ENCODE measurements at regions not wholly inside any gene's neighbourhood (a gene's known extent, or its start where the extent isn't known, plus 50 kb on each side); places are given as distances from the start of the nearest gene placed in this dataset.

DNA sequence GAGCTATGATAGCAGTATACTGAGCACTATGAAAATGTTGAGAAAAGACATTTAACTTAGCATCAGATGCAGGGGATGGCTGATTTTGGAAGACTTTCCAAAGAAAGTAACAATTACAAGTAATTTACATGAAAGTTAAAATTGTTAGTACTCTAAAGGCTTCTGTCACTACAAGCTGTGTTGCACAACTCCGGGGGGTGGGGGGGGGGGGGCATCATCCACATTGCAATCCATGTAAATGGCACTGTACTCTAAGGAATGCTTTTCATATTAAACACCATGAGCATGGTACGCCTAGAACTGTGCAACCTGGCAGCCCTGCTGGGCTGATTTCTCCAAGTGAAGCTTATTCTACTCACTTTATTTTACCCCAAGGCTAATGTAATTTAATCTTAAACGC lies 363.4 kb downstream of the TMA16 start:
- TF ChIP-seq YY1 (IDR thresholded peaks at IDR 0.05), result no peak
- no peak for TF ChIP-seq EGR1 (IDR thresholded peaks at IDR 0.05; ENCODE audit: low read depth in 2 of 2)
- TF ChIP-seq, protein P1, sequence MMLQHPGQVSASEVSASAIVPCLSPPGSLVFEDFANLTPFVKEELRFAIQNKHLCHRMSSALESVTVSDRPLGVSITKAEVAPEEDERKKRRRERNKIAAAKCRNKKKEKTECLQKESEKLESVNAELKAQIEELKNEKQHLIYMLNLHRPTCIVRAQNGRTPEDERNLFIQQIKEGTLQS (IDR thresholded peaks at IDR 0.05), result no peak
- TF ChIP-seq NR2F2 (IDR thresholded peaks at IDR 0.05), result no peak
- TF ChIP-seq SP1 (IDR thresholded peaks at IDR 0.05), result no peak
- no peak for TF ChIP-seq JUND (IDR thresholded peaks at IDR 0.05)
- TF ChIP-seq, protein P2, sequence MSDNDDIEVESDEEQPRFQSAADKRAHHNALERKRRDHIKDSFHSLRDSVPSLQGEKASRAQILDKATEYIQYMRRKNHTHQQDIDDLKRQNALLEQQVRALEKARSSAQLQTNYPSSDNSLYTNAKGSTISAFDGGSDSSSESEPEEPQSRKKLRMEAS (IDR thresholded peaks at IDR 0.05), result no peak
- TF ChIP-seq RXRA (IDR thresholded peaks at IDR 0.05), result no peak
- TF ChIP-seq, protein P3, sequence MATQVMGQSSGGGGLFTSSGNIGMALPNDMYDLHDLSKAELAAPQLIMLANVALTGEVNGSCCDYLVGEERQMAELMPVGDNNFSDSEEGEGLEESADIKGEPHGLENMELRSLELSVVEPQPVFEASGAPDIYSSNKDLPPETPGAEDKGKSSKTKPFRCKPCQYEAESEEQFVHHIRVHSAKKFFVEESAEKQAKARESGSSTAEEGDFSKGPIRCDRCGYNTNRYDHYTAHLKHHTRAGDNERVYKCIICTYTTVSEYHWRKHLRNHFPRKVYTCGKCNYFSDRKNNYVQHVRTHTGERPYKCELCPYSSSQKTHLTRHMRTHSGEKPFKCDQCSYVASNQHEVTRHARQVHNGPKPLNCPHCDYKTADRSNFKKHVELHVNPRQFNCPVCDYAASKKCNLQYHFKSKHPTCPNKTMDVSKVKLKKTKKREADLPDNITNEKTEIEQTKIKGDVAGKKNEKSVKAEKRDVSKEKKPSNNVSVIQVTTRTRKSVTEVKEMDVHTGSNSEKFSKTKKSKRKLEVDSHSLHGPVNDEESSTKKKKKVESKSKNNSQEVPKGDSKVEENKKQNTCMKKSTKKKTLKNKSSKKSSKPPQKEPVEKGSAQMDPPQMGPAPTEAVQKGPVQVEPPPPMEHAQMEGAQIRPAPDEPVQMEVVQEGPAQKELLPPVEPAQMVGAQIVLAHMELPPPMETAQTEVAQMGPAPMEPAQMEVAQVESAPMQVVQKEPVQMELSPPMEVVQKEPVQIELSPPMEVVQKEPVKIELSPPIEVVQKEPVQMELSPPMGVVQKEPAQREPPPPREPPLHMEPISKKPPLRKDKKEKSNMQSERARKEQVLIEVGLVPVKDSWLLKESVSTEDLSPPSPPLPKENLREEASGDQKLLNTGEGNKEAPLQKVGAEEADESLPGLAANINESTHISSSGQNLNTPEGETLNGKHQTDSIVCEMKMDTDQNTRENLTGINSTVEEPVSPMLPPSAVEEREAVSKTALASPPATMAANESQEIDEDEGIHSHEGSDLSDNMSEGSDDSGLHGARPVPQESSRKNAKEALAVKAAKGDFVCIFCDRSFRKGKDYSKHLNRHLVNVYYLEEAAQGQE (IDR thresholded peaks at IDR 0.05), result no peak
- no peak for TF ChIP-seq FOXA1 (IDR thresholded peaks at IDR 0.05)
- no peak for TF ChIP-seq HNF4A (conservative IDR thresholded peaks at IDR 0.05)
- no peak for DNase-seq (ENCODE audit: low spot score)
- Histone ChIP-seq H3K36me3 (ENCODE audit: control insufficient read depth in 4 of 4, insufficient read depth in 3 of 4, low read depth in 1 of 4, low read length in 3 of 4) (no peaks in the 10 kb centered on the region), H3K27me3 (ENCODE audit: control insufficient read depth in 4 of 4, insufficient read depth in 4 of 4, low read length in 3 of 4) (no peaks in the 10 kb centered on the region), H3K4me3 (ENCODE audit: low read depth in 1 of 3, low read length in 3 of 3) (no peak overlapping the region), H3K9me3 (ENCODE audit: control insufficient read depth in 4 of 4, low read length in 3 of 4) (no peaks in the 10 kb centered on the region), H3K27ac (ENCODE audit: low read depth in 1 of 2, low read length in 2 of 2) (no peak overlapping the region), H3K9ac (ENCODE audit: low read depth in 1 of 2, low read length in 2 of 2) (no peak overlapping the region), H3K4me1 (ENCODE audit: control insufficient read depth in 4 of 4, insufficient read depth in 4 of 4, low read length in 3 of 4) (no peaks in the 10 kb centered on the region)
- 59% methylated on average over 3 of the region's 3 CpGs for WGBS

DNA sequence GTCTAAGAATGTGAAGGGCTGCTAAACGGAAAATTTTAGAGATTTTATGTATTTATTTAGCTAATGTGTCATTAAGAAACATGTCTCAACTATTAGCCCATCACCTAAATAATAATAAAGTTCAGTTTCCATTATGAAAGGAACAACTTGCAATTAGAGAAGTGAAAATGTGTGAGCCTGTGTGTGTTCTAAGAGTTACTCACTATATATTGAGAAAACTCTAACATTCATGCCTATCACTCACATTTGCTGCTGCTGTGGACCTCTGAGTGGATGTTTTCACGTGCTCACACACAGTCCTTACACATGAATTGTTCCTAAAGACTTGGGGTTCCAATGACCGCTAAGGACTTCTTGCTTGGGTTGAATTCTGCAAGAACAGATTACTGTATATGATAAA lies 364.0 kb downstream of the TMA16 start:
- no peaks in the 10 kb centered on the region for H3K4me1 ChIP-seq (ENCODE audit: control insufficient read depth in 4 of 4, insufficient read depth in 4 of 4, low read length in 3 of 4)
- no peak overlapping the region for H3K4me3 ChIP-seq (ENCODE audit: low read depth in 1 of 3, low read length in 3 of 3)
- no peak overlapping the region for H3K9ac ChIP-seq (ENCODE audit: low read depth in 1 of 2, low read length in 2 of 2)
- no peak for DNase-seq (ENCODE audit: low spot score)
- no peaks in the 10 kb centered on the region for H3K27me3 ChIP-seq (ENCODE audit: control insufficient read depth in 4 of 4, insufficient read depth in 4 of 4, low read length in 3 of 4)
- H3K9me3 ChIP-seq (ENCODE audit: control insufficient read depth in 4 of 4, low read length in 3 of 4), result no peaks in the 10 kb centered on the region
- 55% methylated on average over 3 of the region's 3 CpGs for WGBS
- no peaks in the 10 kb centered on the region for H3K36me3 ChIP-seq (ENCODE audit: control insufficient read depth in 4 of 4, insufficient read depth in 3 of 4, low read depth in 1 of 4, low read length in 3 of 4)
- TF ChIP-seq RXRA (IDR thresholded peaks at IDR 0.05) (no peak), JUND (IDR thresholded peaks at IDR 0.05) (no peak), NR2F2 (IDR thresholded peaks at IDR 0.05) (no peak)
- TF ChIP-seq, protein P4, sequence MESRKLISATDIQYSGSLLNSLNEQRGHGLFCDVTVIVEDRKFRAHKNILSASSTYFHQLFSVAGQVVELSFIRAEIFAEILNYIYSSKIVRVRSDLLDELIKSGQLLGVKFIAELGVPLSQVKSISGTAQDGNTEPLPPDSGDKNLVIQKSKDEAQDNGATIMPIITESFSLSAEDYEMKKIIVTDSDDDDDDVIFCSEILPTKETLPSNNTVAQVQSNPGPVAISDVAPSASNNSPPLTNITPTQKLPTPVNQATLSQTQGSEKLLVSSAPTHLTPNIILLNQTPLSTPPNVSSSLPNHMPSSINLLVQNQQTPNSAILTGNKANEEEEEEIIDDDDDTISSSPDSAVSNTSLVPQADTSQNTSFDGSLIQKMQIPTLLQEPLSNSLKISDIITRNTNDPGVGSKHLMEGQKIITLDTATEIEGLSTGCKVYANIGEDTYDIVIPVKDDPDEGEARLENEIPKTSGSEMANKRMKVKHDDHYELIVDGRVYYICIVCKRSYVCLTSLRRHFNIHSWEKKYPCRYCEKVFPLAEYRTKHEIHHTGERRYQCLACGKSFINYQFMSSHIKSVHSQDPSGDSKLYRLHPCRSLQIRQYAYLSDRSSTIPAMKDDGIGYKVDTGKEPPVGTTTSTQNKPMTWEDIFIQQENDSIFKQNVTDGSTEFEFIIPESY (IDR thresholded peaks at IDR 0.05), result no peak
- H3K27ac ChIP-seq (ENCODE audit: low read depth in 1 of 2, low read length in 2 of 2), result no peak overlapping the region

DNA sequence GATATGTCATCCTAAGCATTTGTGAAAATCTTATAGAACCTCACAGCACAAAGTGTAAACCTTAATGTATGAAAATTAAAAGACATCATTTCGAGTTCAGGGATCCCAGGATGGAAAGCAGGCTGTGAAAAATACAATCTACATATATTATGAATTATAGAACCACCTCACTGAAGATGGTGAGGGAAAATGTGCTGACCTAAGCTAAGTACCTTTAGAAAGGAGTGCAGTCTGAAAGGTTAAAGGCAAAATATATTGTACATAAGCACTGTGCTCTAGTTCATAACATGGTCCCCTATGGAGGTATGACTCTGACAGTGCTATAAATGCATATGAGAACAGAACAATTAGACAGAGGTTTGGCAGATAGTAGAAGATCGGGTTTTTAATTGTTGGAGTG lies 368.6 kb downstream of the TMA16 start:
- Histone ChIP-seq H3K27ac (ENCODE audit: low read depth in 1 of 2, low read length in 2 of 2) (no peak overlapping the region), H3K4me3 (ENCODE audit: low read depth in 1 of 3, low read length in 3 of 3) (no peak overlapping the region), H3K4me1 (ENCODE audit: control insufficient read depth in 4 of 4, insufficient read depth in 4 of 4, low read length in 3 of 4) (no peaks in the 10 kb centered on the region), H3K9me3 (ENCODE audit: control insufficient read depth in 4 of 4, low read length in 3 of 4) (no peaks in the 10 kb centered on the region), H3K36me3 (ENCODE audit: control insufficient read depth in 4 of 4, insufficient read depth in 3 of 4, low read depth in 1 of 4, low read length in 3 of 4) (no peaks in the 10 kb centered on the region), H3K27me3 (ENCODE audit: control insufficient read depth in 4 of 4, insufficient read depth in 4 of 4, low read length in 3 of 4) (no peaks in the 10 kb centered on the region), H3K9ac (ENCODE audit: low read depth in 1 of 2, low read length in 2 of 2) (no peak overlapping the region)
- WGBS, result 49% methylated on average over 2 of the region's 2 CpGs
- DNase-seq (ENCODE audit: low spot score), result no peak
- TF ChIP-seq YY1 (IDR thresholded peaks at IDR 0.05) (no peak), JUND (IDR thresholded peaks at IDR 0.05) (no peak), RXRA (IDR thresholded peaks at IDR 0.05) (no peak), FOXA1 (IDR thresholded peaks at IDR 0.05) (no peak), NR2F2 (IDR thresholded peaks at IDR 0.05) (no peak), HNF4G (IDR thresholded peaks at IDR 0.05) (no peak), EGR1 (IDR thresholded peaks at IDR 0.05; ENCODE audit: low read depth in 2 of 2) (no peak), RAD21 (IDR thresholded peaks at IDR 0.05) (no peak), TAF1 (conservative IDR thresholded peaks at IDR 0.05) (no peak)

Data from liver (tissue), 7 donors.